Stimulated activated naive CD4-positive, alpha-beta T cell (primary cell): ENCODE measurements at regions not wholly inside any gene's neighbourhood (a gene's known extent, or its start where the extent isn't known, plus 50 kb on each side); places are given as distances from the start of the nearest gene placed in this dataset.
"Not testable (repeated sequence)": the region's sequence is repeated elsewhere in the genome, so short reads cannot be mapped to it uniquely, and the experiment has no call there.

Source experiments
- DNase-seq, 6 experiments: peaks; one replicate each; lab custom pipeline; 2025; lab: John Stamatoyannopoulos, UW

DNA sequence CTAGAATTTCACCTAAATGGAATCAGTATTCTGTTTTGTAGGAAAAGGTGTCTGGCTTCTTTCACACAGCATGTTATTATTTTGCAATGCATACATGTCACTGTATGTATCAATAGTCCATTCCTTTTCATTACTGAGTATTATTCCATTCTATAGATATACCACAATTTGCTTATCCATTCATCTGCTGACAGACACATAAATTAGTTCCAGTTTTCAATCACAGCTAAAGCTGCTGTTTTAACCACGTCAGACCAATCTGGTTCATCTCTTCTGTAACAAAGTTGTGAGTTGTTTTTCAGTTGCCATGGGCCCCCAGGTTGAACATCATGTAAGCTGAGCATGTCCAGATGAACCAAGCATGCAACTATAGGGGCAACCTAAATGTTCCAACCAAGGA lies 282.1 kb upstream of the MKLN1 start:
- DNase-seq = no peak

GRCh38 chr7:131046246-131046645 lies 281.4 kb upstream of the MKLN1 start:
- no peak for DNase-seq

- no peak for DNase-seq
These were observed 279.9 kb upstream of the MKLN1 start for GRCh38 chr7:131047651-131048304.

- DNase-seq = no peak
These were observed 276.4 kb upstream of the MKLN1 start for GRCh38 chr7:131051304-131051703.

GRCh38 chr7:131052285-131052904 lies 275.3 kb upstream of the MKLN1 start:
- DNase-seq = no peak

DNA sequence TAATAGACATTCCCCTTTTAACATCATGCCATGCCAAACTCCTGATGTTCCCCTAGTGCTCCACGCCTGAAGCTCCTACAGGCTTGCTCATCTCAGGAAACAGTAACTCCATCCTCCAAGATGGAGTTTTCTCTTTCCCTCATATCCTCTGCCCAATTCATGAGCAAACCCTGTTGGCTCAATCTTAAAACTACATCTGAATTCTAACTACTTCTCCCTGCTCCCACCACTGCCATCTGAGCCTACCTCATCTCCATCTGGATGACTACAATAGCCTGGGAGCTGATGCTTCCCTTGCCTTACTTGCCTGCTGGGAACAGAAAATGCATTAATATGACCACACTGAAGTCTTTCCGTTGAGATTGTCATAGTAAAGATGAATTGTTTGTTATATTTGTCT lies 271.7 kb upstream of the MKLN1 start:
- DNase-seq = no peak

DNA sequence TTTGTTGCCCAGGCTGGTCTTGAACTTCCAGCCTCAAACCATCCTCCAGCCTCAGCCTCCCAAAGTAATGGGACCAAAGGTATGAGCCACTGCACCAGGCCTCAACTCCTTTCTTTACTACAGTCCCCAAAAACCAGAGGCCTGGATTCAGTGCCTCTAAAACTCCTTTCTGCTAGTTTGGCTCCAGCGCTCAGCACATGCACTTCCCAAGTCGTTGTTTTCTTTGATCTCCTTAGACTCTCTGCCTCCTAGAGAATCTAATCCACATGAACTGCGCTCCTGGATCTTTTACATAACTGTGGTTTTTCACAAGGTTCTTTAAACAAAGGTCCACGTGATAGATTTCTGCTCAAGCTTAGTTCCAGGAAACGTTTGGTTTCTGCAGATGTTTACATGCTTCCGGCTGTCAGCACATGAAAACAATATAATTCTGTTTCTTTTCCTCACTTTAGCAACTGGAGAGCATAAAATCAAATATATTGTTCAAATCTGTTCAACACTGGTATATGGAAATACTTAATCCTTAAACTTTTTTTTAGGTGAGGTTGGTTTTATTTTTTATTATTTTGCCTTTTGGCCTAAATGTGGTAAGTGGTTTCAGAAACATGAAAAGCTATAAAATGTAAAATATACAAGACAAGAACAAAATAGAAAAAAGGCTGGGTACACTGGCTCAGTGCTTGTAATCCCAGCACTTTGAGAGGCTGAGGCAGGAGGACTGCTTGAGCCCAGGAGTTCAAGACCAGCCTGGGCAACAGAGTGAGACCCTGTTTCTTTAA lies 270.5 kb upstream of the MKLN1 start:
- peak in 3 of 6 experiments; percentile 71 to 78 (median 74) for DNase-seq

DNA sequence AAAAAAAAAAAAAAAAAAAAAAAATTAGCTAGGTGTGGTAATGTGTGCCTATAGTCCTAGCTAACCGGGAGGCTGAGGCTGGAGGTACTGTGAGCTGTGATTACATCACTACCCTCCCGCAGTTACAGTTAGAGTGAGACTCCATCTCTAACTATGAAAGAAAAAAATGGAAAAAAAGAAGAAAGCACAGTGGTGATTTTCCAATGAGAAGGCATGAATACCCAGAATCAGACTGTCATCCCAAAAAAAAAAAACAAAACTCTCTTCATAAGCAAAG lies 269.9 kb upstream of the MKLN1 start:
- DNase-seq = peak in 4 of 6 experiments; percentile 28 to 69 (median 59)

DNA sequence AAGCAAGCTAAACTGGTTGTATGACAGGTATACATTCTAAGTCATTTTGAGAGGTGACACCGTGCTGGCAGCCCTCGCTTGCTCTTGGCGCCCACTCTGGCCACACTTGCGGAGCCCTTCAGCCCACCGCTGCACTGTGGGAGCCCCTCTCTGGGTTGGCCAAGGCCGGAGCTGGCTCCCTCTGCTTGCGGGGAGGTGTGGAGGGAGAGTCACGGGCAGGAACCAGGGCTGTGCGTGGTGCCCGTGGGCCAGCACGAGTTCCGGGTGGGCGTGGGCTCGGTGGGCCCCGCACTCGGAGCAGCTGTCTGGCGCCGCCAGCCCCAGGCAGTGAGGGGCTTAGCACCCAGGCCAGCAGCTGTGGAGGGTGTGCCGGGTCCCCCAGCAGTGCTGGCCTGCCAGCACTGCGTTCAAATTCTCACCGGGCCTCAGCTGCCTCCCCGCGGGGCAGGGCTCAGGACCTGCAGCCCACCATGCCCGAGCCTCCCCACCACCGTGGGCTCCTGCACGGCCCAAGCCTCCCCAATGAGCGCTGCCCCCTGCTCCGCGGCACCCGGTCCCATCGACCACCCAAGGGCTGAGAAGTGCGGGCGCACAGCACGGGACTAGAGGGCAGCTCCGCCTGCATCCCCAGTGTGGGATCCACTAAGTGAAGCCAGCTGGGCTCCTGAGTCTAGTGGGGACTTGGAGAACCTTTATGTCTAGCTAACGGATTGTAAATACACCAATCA lies 269.0 kb upstream of the MKLN1 start:
- not testable (repeated sequence) for DNase-seq

DNA sequence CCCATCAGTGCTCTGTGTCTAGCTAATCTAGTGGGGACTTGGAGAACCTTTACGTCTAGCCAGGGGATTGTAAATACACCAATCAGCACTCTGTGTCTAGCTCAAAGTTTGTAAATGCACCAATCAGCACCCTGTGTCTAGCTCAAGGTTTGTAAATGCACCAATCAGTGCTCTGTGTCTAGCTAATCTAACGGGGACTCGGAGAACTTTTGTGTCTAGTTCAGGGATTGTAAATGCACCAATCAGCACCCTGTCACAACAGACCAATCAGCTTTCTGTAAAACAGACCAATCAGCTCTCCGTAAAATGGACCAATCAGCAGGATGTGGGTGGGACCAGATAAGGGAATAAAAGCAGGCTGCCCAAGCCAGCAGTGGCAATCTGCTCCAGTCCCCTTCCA lies 268.3 kb upstream of the MKLN1 start:
- not testable (repeated sequence) for DNase-seq

GRCh38 chr7:131061158-131061557 lies 266.5 kb upstream of the MKLN1 start:
- no peak for DNase-seq

GRCh38 chr7:131061818-131062217 lies 265.9 kb upstream of the MKLN1 start:
- DNase-seq = no peak

DNA sequence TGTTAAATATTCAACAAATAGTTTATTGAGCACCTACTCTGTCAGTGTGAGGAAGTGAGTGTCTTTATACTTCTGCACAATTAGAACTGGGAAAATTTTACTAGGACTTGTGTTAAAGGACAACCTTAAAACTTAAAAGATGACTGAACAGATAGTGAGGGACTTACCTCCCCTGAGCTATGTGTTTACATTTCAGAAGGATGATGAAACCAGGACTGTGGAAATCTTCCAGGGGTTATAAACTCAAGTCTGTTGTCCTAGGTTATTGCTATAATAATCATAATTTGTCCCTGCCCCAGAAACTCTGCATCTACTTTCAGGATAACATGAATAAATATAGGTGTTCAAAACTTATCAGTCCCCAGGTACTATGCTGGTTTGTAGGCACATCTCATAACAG lies 261.0 kb upstream of the MKLN1 start:
- DNase-seq = no peak

DNA sequence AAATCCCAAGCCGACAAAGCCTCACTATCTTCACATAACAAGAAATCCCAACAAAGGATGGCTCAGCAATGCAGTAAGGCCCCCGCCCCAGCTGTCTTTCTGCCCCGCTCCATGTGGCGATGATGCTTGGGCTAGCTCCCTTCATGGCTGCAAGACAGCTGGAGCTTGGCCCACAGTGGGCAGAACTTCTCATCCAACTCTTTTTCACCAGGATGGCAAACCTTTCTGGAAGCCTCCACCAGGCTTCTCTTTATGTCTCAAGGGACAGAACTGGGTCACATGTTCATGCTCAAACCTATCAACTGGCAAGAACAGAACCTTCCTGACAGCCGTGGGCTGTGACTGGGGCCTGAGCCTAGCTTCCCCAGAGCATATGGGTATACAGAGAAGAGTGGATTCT lies 260.5 kb upstream of the MKLN1 start:
- no peak for DNase-seq

DNA sequence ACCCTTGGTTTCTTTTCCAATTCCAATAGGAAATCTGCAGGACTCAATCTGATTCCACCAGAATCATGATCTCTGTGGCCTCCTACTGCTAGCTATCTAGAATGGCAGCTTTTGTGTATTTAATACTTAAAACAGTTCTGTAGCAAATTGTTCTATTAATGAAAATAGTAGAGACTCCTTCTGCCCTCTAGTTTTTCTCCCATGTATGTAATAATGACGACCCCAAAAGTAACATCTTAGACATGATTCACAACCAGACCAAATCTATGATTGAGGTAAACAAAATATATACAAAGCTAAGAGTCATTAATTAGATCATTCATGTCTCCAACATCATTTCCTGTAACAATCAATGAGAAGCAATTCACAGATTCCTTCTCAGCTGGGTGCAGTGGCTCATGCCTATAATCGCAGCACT lies 259.1 kb upstream of the MKLN1 start:
- no peak for DNase-seq

- peak in 1 of 6 experiments; percentile 36 for DNase-seq
These were observed 255.7 kb upstream of the MKLN1 start for GRCh38 chr7:131071786-131072504.

- DNase-seq = peak in 1 of 6 experiments; percentile 12
These were observed 255.1 kb upstream of the MKLN1 start for GRCh38 chr7:131072505-131073091.

- DNase-seq = no peak
These were observed 253.6 kb upstream of the MKLN1 start for GRCh38 chr7:131074043-131074442.

GRCh38 chr7:131074585-131074984 lies 253.1 kb upstream of the MKLN1 start:
- no peak for DNase-seq

GRCh38 chr7:131075406-131075805 lies 252.3 kb upstream of the MKLN1 start:
- DNase-seq = no peak

GRCh38 chr7:131076032-131076431 lies 251.6 kb upstream of the MKLN1 start:
- no peak for DNase-seq
